ENCODE measurements at regions not wholly inside any gene's neighbourhood (a gene's known extent, or its start where the extent isn't known, plus 50 kb on each side); places are given as distances from the start of the nearest gene placed in this dataset.

DNA sequence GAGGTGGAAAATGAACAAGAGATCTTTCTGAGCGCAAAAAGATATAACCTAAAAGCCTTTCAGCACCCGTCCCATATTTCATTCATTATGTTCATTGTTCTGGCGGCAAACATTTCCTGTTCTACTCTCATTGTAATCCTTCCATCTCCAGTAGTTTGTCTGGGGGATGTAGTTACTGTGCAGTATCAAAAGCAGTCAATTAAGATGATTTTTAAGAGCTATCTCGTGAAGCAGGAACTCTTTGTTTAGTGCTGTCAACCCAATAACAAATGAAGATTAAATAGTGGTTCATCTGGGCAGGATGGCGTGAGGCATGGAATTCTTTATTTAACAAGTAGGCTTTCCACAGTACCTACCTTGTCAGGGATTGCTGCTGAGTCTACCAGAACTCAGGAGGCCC lies 876.7 kb downstream of the HACE1 start:
- H3K9me3 ChIP-seq (ENCODE audit: control insufficient read depth in 4 of 4, insufficient read depth in 3 of 4, low read length in 3 of 4): no peaks in the 10 kb centered on the region
- no peaks in the 10 kb centered on the region for H3K36me3 ChIP-seq (ENCODE audit: control insufficient read depth in 4 of 4, insufficient read depth in 4 of 4, low read length in 4 of 4)
- ATAC-seq (ENCODE audit: insufficient read depth, low FRiP score) (no peak), DNase-seq (no peak)
- no peaks in the 10 kb centered on the region for H3K27me3 ChIP-seq (ENCODE audit: control insufficient read depth in 3 of 3, insufficient read depth in 3 of 3, low read length in 2 of 3)
- TF ChIP-seq, protein P1, sequence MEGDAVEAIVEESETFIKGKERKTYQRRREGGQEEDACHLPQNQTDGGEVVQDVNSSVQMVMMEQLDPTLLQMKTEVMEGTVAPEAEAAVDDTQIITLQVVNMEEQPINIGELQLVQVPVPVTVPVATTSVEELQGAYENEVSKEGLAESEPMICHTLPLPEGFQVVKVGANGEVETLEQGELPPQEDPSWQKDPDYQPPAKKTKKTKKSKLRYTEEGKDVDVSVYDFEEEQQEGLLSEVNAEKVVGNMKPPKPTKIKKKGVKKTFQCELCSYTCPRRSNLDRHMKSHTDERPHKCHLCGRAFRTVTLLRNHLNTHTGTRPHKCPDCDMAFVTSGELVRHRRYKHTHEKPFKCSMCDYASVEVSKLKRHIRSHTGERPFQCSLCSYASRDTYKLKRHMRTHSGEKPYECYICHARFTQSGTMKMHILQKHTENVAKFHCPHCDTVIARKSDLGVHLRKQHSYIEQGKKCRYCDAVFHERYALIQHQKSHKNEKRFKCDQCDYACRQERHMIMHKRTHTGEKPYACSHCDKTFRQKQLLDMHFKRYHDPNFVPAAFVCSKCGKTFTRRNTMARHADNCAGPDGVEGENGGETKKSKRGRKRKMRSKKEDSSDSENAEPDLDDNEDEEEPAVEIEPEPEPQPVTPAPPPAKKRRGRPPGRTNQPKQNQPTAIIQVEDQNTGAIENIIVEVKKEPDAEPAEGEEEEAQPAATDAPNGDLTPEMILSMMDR (IDR thresholded peaks at IDR 0.05; ENCODE audit: control extremely low read depth, extremely low read depth): no peak
- no peak overlapping the region for H3K9ac ChIP-seq (ENCODE audit: insufficient read depth in 1 of 2, low read length in 2 of 2)
- H3K4me3 ChIP-seq: no peak overlapping the region
- no peak overlapping the region for H3K27ac ChIP-seq (ENCODE audit: low read depth in 1 of 2, low read length in 1 of 2)
- 40 to 47% methylated on average over 5 of the region's 5 CpGs for WGBS, 2 donors
- no peaks in the 10 kb centered on the region for H3K4me1 ChIP-seq (ENCODE audit: control insufficient read depth in 5 of 5, insufficient read depth in 5 of 5, low read length in 5 of 5)

DNA sequence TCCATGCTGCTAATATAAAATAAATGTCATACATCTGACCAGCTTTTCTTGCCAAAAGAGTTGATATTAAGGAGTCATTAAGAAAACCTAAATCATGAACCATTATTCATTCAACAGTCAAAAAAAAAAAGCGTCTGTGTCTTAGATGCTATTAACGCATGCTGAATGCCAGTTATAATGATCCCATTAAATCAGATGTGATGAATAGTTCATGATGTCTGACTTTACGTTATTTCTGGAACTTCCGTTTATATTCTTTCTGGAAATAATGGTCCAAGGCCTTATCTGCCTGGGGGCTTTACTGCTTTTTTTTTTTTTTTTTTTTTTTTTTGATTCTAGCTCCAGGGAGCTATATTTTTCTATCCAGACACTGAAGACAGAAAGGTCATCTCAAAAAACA lies 877.1 kb downstream of the HACE1 start:
- Histone ChIP-seq H3K27me3 (ENCODE audit: control insufficient read depth in 3 of 3, insufficient read depth in 3 of 3, low read length in 2 of 3) (no peaks in the 10 kb centered on the region), H3K9ac (ENCODE audit: insufficient read depth in 1 of 2, low read length in 2 of 2) (no peak overlapping the region), H3K4me1 (ENCODE audit: control insufficient read depth in 5 of 5, insufficient read depth in 5 of 5, low read length in 5 of 5) (no peaks in the 10 kb centered on the region), H3K36me3 (ENCODE audit: control insufficient read depth in 4 of 4, insufficient read depth in 4 of 4, low read length in 4 of 4) (no peaks in the 10 kb centered on the region), H3K4me3 (no peak overlapping the region), H3K9me3 (ENCODE audit: control insufficient read depth in 4 of 4, insufficient read depth in 3 of 4, low read length in 3 of 4) (no peaks in the 10 kb centered on the region), H3K27ac (ENCODE audit: low read depth in 1 of 2, low read length in 1 of 2) (no peak overlapping the region)
- WGBS, 2 donors: 67 to 71% methylated on average over 4 of the region's 4 CpGs
- DNase-seq (no peak), ATAC-seq (ENCODE audit: insufficient read depth, low FRiP score) (no peak)
- TF ChIP-seq, protein P1 (IDR thresholded peaks at IDR 0.05; ENCODE audit: control extremely low read depth, extremely low read depth): no peak

DNA sequence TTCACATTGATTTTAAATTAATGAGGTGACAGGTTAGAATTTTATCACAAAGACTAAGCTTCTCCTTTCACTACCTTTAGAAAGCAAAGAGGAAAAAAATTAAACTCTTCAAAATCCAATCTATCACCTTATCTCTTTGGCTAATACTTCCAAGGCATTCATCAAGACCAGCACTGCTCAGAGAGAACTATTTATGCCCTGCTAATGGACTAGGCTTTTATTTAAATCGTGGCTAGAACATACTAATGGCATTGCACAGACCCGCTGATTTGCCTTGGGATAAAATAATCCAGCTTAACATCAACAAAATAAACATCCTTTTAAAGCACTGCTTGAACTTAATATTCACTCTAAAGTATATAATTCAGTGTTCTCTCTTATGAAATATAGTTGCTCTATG lies 880.4 kb downstream of the HACE1 start:
- no peaks in the 10 kb centered on the region for H3K36me3 ChIP-seq (ENCODE audit: control insufficient read depth in 4 of 4, insufficient read depth in 4 of 4, low read length in 4 of 4)
- no peaks in the 10 kb centered on the region for H3K9me3 ChIP-seq (ENCODE audit: control insufficient read depth in 4 of 4, insufficient read depth in 3 of 4, low read length in 3 of 4)
- H3K27ac ChIP-seq (ENCODE audit: low read depth in 1 of 2, low read length in 1 of 2): no peak overlapping the region
- no peaks in the 10 kb centered on the region for H3K27me3 ChIP-seq (ENCODE audit: control insufficient read depth in 3 of 3, insufficient read depth in 3 of 3, low read length in 2 of 3)
- ATAC-seq (ENCODE audit: insufficient read depth, low FRiP score) (no peak), DNase-seq (no peak)
- no peaks in the 10 kb centered on the region for H3K4me1 ChIP-seq (ENCODE audit: control insufficient read depth in 5 of 5, insufficient read depth in 5 of 5, low read length in 5 of 5)
- H3K4me3 ChIP-seq: no peak overlapping the region
- TF ChIP-seq, protein P1 (IDR thresholded peaks at IDR 0.05; ENCODE audit: control extremely low read depth, extremely low read depth): no peak
- WGBS, 2 donors: 54 to 66% methylated on average over 2 of the region's 2 CpGs
- H3K9ac ChIP-seq (ENCODE audit: insufficient read depth in 1 of 2, low read length in 2 of 2): no peak overlapping the region

DNA sequence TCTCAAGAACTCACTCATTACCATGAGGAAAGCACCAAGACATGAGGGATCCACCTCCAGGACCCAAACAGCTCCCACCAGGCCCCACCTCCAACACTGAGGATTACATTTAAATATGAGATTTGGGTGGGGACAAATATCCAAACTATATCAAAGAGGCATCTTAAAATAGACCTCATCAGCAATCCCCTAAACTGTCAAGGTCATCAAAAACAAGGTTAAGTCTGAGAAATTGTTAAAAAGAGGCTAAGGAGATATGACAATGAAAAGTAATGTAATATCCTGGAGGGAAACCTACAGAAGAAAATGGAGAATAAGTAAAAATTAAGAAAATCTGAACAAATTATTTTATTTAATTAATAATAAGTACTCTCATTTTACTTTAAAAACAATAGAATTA lies 922.3 kb downstream of the HACE1 start:
- ATAC-seq (ENCODE audit: insufficient read depth, low FRiP score) (no peak), DNase-seq (no peak)
- Histone ChIP-seq H3K4me1 (ENCODE audit: control insufficient read depth in 5 of 5, insufficient read depth in 5 of 5, low read length in 5 of 5) (no peaks in the 10 kb centered on the region), H3K9ac (ENCODE audit: insufficient read depth in 1 of 2, low read length in 2 of 2) (no peak overlapping the region), H3K9me3 (ENCODE audit: control insufficient read depth in 4 of 4, insufficient read depth in 3 of 4, low read length in 3 of 4) (no peaks in the 10 kb centered on the region), H3K27me3 (ENCODE audit: control insufficient read depth in 3 of 3, insufficient read depth in 3 of 3, low read length in 2 of 3) (no peaks in the 10 kb centered on the region), H3K27ac (ENCODE audit: low read depth in 1 of 2, low read length in 1 of 2) (no peak overlapping the region), H3K36me3 (ENCODE audit: control insufficient read depth in 4 of 4, insufficient read depth in 4 of 4, low read length in 4 of 4) (no peaks in the 10 kb centered on the region), H3K4me3 (no peak overlapping the region)
- TF ChIP-seq, protein P1 (IDR thresholded peaks at IDR 0.05; ENCODE audit: control extremely low read depth, extremely low read depth): no peak
